Mononuclear cell (primary cell): ENCODE measurements at regions not wholly inside any gene's neighbourhood (a gene's known extent, or its start where the extent isn't known, plus 50 kb on each side); places are given as distances from the start of the nearest gene placed in this dataset.

Experiments
- H3K27me3 ChIP-seq: 2 replicates; pipeline ENCODE4 v1.6.0; 2011; ENCODE audit warnings: low read length, control low read depth; ENCODE audit not compliant: insufficient read depth
- H3K4me1 ChIP-seq: 2 replicates; pipeline ENCODE4 v1.5.1; 2011; ENCODE audit warnings: mild to moderate bottlenecking, low read length, control low read depth; ENCODE audit not compliant: insufficient read depth
- H3K4me3 ChIP-seq: 2 replicates; pipeline ENCODE4 v1.5.1; 2011; ENCODE audit warnings: mild to moderate bottlenecking, low read length, moderate library complexity
- H3K9me3 ChIP-seq: 2 replicates; pipeline ENCODE4 v1.5.1; 2011; ENCODE audit warnings: low read depth, mild to moderate bottlenecking, control low read depth, low read length

DNA sequence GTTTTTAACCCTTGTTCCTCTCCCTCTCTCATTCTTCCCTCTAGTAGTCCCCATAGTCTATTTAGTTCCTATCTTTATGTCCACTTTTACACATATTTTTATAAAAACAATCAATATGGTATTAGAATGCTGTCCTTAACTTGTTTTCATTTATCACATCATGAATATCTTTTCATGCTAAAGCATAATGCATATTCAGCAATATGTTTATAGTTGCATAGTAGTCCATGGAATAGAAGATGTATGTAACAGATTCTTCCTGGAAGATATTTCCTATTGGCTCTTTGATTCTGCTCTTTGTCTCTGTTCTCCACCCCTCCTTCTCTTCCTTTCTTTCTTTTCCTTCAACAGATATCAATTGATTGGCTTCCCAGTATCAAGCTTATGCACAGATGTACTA is 1047.1 kb upstream of the TENM4 start:
- H3K27me3 ChIP-seq, result no peaks in the 10 kb centered on the region
- H3K9me3 ChIP-seq, result peaks cover 6% of the 10 kb centered on the region
- H3K4me3 ChIP-seq, result no peak overlapping the region
- H3K4me1 ChIP-seq, result no peaks in the 10 kb centered on the region

DNA sequence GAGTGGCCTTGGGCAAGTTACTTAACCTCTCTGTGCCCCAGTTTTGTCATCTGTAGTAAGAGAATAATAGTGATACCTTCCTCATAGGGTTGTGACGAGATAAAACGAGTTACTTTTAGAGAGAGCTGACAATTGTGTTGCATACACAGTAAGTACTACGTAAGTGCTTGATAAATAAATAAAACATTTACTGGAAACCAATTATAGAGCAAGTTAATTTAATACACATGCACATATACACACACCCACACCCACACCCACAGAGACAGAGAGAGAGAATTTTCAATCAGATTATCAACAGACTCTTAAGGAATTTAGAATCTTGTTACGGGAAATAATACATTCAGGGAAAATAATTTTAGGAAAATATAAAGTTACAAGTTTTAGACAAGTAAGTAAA is 1045.8 kb upstream of the TENM4 start:
- Histone ChIP-seq H3K27me3 (no peaks in the 10 kb centered on the region), H3K4me1 (no peaks in the 10 kb centered on the region), H3K9me3 (no peaks in the 10 kb centered on the region), H3K4me3 (no peak overlapping the region)

DNA sequence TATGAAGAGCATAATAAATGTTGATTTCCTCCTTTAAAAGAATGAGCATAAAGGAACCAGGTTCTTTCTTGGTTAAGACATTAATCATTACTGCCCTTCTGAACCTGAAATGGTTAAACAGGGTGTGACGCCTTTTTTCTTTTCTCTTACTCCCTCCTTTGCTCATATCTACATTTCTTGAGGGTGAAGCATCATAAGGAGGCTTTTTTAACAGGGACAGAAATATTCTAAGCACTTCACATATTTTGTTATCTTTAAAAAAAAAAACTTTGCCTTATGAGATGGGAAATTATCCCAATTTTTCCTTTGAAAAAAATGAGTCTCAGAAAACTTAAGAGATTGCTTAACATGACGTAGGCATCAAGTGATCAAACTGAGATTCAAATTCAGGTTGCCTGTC is 1036.3 kb upstream of the TENM4 start:
- no peaks in the 10 kb centered on the region for H3K27me3 ChIP-seq
- no peaks in the 10 kb centered on the region for H3K4me1 ChIP-seq
- no peaks in the 10 kb centered on the region for H3K9me3 ChIP-seq
- H3K4me3 ChIP-seq, result no peak overlapping the region

DNA sequence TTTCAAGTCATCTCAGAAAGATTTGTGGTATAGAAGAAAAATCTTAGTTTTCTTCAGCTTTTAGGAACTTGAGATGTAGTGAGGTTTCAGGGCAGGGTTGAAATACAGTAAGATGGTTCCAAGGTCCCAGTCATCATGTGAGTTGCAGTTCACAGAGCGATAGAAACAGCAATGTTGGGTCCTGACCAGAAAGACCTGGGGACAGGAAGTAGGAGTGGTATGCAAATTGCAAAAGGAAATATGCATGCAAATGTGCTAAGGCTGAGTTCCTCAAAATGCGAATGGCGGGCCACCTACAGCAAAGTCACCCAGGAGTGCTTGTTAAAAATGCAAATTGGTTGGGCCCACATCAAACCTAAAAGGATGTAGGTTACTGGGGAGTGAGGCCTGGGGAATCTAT is 1032.7 kb upstream of the TENM4 start:
- Histone ChIP-seq H3K4me3 (no peak overlapping the region), H3K27me3 (no peaks in the 10 kb centered on the region), H3K9me3 (no peaks in the 10 kb centered on the region), H3K4me1 (no peaks in the 10 kb centered on the region)

DNA sequence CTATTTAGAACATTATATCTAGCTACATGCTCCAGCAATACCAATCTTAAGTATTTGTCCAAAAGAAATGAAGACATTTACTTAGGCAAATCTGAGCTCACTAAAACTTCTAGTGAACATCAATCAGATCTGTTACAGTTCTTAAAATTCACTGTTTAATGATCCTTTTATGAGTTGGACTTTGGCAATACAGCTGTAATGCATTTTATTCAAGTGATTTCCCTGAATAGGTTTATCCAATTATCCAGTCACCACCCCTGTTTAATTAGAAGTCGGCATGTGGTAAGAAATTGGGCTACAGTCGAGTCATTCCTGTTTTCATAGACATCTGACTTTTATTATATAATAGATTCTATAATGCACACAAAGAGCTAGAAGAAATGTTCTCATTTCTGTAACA is 1029.0 kb upstream of the TENM4 start:
- no peaks in the 10 kb centered on the region for H3K9me3 ChIP-seq
- H3K4me3 ChIP-seq, result no peak overlapping the region
- no peaks in the 10 kb centered on the region for H3K4me1 ChIP-seq
- no peaks in the 10 kb centered on the region for H3K27me3 ChIP-seq

DNA sequence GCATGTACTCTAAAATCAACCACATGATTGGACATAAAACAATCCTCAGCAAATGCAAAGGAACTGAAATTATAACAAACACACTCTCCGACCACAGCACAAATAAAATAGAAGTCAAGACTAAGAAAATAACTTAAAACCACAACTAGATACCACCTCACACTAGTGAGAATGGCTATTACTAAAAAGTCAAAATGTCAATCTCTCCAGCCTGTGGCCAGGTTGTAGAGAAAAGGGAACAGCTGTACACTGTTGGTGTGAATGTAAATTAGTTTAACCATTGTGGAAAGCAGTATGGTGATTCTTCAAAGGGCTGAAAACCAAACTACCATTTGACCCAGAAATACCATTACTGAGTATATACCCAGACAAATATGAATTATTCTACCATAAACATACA is 1025.7 kb upstream of the TENM4 start:
- H3K4me1 ChIP-seq, result no peaks in the 10 kb centered on the region
- no peaks in the 10 kb centered on the region for H3K27me3 ChIP-seq
- H3K9me3 ChIP-seq, result no peaks in the 10 kb centered on the region
- H3K4me3 ChIP-seq, result no peak overlapping the region

DNA sequence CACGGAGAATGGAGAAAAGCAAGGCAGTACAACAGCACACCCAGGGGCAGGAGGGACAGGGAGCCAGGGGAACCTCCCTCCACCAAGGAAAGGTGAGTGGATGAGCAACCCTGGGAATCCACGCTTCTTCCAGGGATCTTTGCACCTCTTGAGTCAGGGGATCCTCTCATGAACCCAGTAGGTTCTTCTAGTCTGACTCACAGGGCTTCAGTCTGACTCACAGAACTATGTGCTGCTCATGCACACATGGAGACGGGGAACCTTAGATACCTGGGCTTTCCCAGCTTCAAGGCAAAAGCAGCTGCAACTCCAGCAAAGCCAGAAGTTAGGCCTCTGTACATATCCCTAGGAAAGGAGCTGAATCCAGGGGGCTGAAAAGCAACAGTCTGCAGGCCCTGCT is 1021.4 kb upstream of the TENM4 start:
- no peaks in the 10 kb centered on the region for H3K27me3 ChIP-seq
- no peaks in the 10 kb centered on the region for H3K9me3 ChIP-seq
- no peak overlapping the region for H3K4me3 ChIP-seq
- H3K4me1 ChIP-seq, result no peaks in the 10 kb centered on the region

DNA sequence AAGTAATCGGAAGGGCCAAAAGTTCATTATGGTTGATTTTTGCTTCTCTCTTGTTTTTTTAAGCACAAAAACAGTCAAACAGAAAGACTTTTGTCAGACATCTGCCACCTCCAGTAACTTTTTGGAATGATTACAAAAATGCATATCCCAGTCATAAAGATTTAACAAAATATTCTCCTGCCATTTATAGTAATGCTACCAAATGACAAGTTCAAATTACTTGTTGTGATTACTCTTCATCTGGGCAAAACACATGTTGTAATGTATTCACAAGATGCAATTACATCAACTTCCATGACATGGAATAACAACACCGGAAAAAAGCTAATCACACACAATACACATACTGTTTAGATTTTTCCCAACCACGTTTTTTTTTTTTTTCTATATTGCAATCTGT is 1017.5 kb upstream of the TENM4 start:
- Histone ChIP-seq H3K4me1 (no peaks in the 10 kb centered on the region), H3K27me3 (no peaks in the 10 kb centered on the region), H3K9me3 (no peaks in the 10 kb centered on the region), H3K4me3 (no peak overlapping the region)

DNA sequence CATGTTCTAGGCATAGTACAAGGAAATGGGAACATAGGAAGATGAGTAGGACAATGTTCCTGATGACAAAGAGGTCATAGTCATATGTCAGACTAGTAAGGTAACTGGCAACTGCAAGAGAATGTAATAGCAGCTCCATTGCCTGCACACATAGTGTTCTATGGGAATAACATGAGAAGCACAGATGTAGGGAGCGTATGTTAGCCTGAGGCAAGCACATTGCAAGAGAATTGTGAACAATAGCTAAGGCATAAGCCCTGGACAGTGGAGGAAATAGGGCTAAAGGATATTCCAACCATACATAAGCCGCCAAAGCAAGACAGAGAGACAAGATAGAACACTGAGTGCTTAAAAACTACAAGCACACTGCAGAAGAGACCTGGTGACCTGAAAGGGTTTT is 1017.0 kb upstream of the TENM4 start:
- no peaks in the 10 kb centered on the region for H3K27me3 ChIP-seq
- H3K4me3 ChIP-seq, result no peak overlapping the region
- no peaks in the 10 kb centered on the region for H3K4me1 ChIP-seq
- no peaks in the 10 kb centered on the region for H3K9me3 ChIP-seq

DNA sequence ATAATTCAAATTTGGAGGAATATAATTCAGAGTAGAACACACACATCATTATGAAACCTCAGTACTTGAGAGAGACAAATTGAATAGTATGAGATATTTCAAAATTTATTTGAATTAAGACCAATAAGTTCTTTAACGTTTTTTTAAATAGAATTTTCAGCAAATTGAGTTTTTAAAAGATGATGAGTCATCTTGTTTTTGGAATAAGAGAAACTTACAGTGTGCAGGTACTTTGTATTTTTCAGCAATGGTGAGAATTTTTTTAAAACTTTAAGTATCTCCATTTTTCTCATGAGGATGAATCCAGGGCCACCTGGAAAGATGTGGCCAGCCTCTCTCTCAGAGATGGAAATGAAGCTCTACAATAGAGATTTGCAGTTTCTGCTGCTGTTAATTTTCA is 1015.0 kb upstream of the TENM4 start:
- no peaks in the 10 kb centered on the region for H3K9me3 ChIP-seq
- no peaks in the 10 kb centered on the region for H3K4me1 ChIP-seq
- no peak overlapping the region for H3K4me3 ChIP-seq
- no peaks in the 10 kb centered on the region for H3K27me3 ChIP-seq

DNA sequence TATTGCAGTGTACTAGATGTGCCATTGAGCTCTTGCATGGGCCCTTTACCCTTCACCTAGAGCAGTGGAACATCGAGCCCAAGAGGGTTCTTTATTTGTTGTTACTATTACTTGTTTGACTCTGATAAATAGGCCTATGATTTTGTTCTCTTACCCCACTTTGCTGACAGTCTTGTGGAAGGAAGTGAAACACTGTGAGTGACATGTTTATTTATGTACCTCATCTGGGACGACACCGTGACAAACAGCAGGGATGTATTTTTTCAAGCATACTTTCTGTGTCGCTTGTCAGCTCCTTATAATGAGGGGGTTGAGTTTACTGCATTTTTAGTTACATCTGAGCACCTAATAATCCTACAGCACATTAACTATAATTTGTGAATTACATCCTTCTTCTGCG is 1010.3 kb upstream of the TENM4 start:
- Histone ChIP-seq H3K4me3 (no peak overlapping the region), H3K9me3 (no peaks in the 10 kb centered on the region), H3K4me1 (no peaks in the 10 kb centered on the region), H3K27me3 (no peaks in the 10 kb centered on the region)

DNA sequence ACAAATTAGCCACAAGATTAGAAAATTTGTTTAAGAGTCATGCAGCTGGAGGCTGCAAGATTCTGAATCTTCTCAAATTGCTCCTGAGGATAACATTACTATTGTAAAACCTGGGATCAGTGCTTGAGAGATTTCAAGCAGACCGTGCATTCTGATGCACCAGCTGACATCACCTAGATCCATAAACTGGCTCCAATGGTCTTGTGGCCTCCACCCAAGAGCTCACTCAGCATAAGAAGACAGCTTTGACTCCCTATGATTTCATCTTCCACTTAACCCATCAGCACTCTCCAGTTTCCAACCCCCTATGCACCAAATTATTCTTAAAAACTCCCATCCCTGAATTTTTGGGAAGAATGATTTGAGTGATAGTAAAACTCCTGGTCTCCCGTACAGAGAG is 1007.9 kb upstream of the TENM4 start:
- Histone ChIP-seq H3K4me1 (no peaks in the 10 kb centered on the region), H3K9me3 (no peaks in the 10 kb centered on the region), H3K4me3 (no peak overlapping the region)

DNA sequence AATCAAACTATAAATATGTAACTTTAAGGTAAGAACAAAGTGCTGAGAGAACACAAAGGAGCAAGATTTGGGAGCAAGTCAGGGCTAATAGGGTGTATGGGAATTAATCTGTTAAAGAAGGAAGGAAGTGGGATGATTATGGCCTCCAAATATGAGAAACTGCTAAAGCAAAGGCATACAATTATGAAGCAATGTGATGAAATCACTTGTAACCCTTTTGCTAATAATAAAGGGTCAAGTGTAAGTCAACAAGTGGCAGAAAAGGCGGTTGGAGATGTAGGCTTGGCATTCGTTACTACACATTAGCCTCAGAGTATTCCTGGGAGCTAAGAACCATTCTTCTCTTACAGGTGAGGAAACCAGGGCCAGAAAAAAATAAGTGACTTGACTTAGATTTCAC is 1002.3 kb upstream of the TENM4 start:
- H3K27me3 ChIP-seq, result no peaks in the 10 kb centered on the region
- no peak overlapping the region for H3K4me3 ChIP-seq
- no peaks in the 10 kb centered on the region for H3K4me1 ChIP-seq
- no peaks in the 10 kb centered on the region for H3K9me3 ChIP-seq

More for the DNA sequence above, 1007.9 kb upstream of the TENM4 start:
- no peaks in the 10 kb centered on the region for H3K27me3 ChIP-seq

DNA sequence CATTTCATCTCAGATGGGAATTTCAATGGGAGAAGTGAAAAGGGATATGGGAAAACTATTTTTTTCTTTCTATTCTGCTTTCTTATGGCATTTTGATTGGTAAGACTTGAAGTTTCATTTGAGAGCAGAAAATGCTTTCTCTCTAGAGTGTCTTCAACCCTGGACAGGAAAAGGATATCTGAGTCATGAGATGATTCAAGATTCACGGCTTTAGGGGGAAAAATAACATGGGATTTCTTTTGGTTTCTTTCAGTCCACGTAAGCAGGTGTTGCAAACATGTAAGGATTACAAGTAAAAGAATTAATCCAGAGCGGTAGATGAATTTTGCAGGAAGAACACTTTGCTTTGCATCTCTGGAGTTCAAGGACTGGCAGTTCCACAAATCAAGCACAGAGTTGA is 1001.0 kb upstream of the TENM4 start:
- no peaks in the 10 kb centered on the region for H3K9me3 ChIP-seq
- H3K4me3 ChIP-seq, result no peak overlapping the region
- no peaks in the 10 kb centered on the region for H3K4me1 ChIP-seq
- no peaks in the 10 kb centered on the region for H3K27me3 ChIP-seq

DNA sequence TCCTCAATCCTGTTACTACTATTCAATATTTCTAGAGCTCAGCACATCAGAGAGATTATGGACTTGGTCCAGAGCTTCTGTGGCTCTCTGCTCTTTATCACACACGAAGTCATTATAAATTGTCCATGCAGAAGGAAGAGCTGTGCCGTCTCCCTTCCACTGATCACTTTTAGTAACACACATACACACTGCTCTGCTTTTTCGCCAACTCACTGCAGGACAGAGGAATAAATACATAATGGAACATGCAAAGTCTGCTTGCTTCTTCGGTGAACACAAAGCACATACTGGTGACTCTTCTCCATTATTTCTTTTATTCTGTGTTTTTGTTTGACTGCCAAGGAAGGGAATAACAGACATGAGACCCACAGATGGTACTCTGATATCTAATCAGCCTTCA is 1000.0 kb upstream of the TENM4 start:
- H3K27me3 ChIP-seq, result no peaks in the 10 kb centered on the region
- H3K4me1 ChIP-seq, result no peaks in the 10 kb centered on the region
- no peak overlapping the region for H3K4me3 ChIP-seq
- no peaks in the 10 kb centered on the region for H3K9me3 ChIP-seq

DNA sequence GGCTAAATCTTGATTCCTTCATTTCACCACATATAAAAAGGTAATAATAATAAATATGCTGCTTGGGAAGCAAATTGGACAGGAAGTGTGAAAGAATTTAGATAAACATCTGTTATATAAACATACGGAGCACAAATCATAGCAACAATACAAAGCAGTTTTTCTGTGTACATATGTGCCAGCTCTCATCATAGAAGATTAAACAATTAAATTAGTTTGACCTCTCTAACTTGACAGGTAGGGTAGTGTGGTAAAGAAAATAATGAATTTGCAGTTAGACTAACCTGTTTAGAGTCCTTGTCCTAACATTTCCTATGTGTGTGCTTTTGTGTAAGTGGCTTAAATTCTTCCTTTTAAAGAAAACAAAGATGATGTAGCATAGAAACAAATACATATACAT is 995.7 kb upstream of the TENM4 start:
- no peaks in the 10 kb centered on the region for H3K27me3 ChIP-seq
- H3K4me1 ChIP-seq, result no peaks in the 10 kb centered on the region
- no peak overlapping the region for H3K4me3 ChIP-seq
- no peaks in the 10 kb centered on the region for H3K9me3 ChIP-seq

DNA sequence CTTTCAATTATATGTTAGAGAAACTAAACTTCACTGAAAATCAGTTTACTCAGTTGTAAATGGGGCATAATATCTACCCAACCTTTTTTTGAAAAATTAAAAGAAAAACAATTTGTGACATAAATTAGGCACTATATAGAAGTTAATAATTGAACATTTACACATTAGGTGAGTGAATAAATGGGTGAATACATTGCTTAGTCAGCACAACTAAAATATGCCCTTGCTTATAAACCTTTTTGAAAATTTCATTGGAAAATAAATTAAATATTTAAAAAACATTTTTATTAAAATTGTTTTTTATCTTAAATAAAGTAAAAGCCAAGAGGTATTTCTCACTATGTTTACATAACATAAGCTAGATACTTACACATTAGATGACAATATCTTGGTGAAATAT is 994.5 kb upstream of the TENM4 start:
- no peaks in the 10 kb centered on the region for H3K4me1 ChIP-seq
- H3K9me3 ChIP-seq, result no peaks in the 10 kb centered on the region
- no peaks in the 10 kb centered on the region for H3K27me3 ChIP-seq
- no peak overlapping the region for H3K4me3 ChIP-seq
